HepG2 (cell line): ENCODE measurements at regions not wholly inside any gene's neighbourhood (a gene's known extent, or its start where the extent isn't known, plus 50 kb on each side); places are given as distances from the start of the nearest gene placed in this dataset.
A peak's percentile ranks its signal among the peaks of the same experiment; 100 is the strongest.

ENCODE experiments used
- ARID3A ChIP-seq: IDR thresholded peaks from 2 replicates; pipeline ENCODE4 v1.6.1; 2012; ENCODE audit warnings: low read depth, low read length, improper control_type of control experiment
- ATF3 ChIP-seq: sonication (generic); formaldehyde crosslinking; IDR thresholded peaks from 2 replicates; pipeline ENCODE4 v1.4.0; 2020; ENCODE audit warnings: missing genetic modification reagents
- CBFB ChIP-seq: sonication (generic); formaldehyde crosslinking; IDR thresholded peaks from 2 replicates; pipeline ENCODE4 v1.4.0; 2020; ENCODE audit warnings: missing genetic modification reagents
- CTCF ChIP-seq: sonication (generic); formaldehyde crosslinking; IDR thresholded peaks from 2 replicates; pipeline ENCODE4 v1.5.0; 2020; ENCODE audit warnings: mild to moderate bottlenecking, missing genetic modification reagents, moderate library complexity
- FOSL2 ChIP-seq: sonication (generic); formaldehyde crosslinking; IDR thresholded peaks from 2 replicates; pipeline ENCODE4 v1.4.0; 2020; ENCODE audit warnings: missing genetic modification reagents
- SOX13 ChIP-seq, 3 experiments: fragments of 450-650 bp in 1 of 3; sonication (generic) in 1 of 3; formaldehyde crosslinking in 1 of 3; IDR thresholded peaks in 2 of 3; conservative IDR thresholded peaks in 1 of 3; 2 replicates each; pipeline versions ENCODE4 v1.5.0 to v1.6.1; 2016 to 2020; ENCODE audit warnings: antibody characterized with exemption in 1 of 3, mild to moderate bottlenecking in 1 of 3, missing compliant biosample characterization in 1 of 3, missing genetic modification reagents in 1 of 3, moderate library complexity in 1 of 3
- TEF ChIP-seq: sonication (generic); formaldehyde crosslinking; IDR thresholded peaks from 2 replicates; pipeline ENCODE4 v1.5.0; 2020; ENCODE audit warnings: missing genetic modification reagents
- ZBTB20 ChIP-seq: sonication (generic); formaldehyde crosslinking; IDR thresholded peaks from 2 replicates; pipeline ENCODE4 v1.8.1; 2023; ENCODE audit warnings: missing genetic modification reagents, low read depth, mild to moderate bottlenecking, borderline replicate concordance
- ZNF138 ChIP-seq: sonication (generic); formaldehyde crosslinking; IDR thresholded peaks from 2 replicates; pipeline ENCODE4 v1.5.0; 2020; ENCODE audit warnings: mild to moderate bottlenecking, low read depth, missing genetic modification reagents
- ZNF556 ChIP-seq: sonication (generic); formaldehyde crosslinking; IDR thresholded peaks from 2 replicates; pipeline ENCODE4 v1.4.0; 2020; ENCODE audit warnings: mild to moderate bottlenecking, missing genetic modification reagents, borderline replicate concordance

GRCh38 chr10:78520737-78521430 lies 487.2 kb downstream of the RPS24 start (continued):
- TF ChIP-seq CTCF (peak; percentile 75), FOSL2 (CRISPR knock-in tag) (peak; percentile 95), ZBTB20 (CRISPR knock-in tag) (peak; percentile 75; the same call in 1 of the 2 replicates), ZNF138 (no peak), SOX13 (IDR thresholded peaks at IDR 0.05) (no peak), SOX13 (CRISPR knock-in tag; conservative IDR thresholded peaks at IDR 0.05 in 1 of 2, IDR thresholded peaks at IDR 0.05 in 1 of 2) (peak in 1 of 2 experiments; percentile 56; a peak in 1 of 4 replicates), ARID3A (0 out of 2 replicates have a peak, but pooled peaks have one; percentile 74), CBFB (CRISPR knock-in tag) (no peak), ATF3 (no peak), TEF (CRISPR knock-in tag) (no peak), ZNF556 (peak; percentile 19; the same call in 1 of the 2 replicates)
